ENCODE measurements at regions not wholly inside any gene's neighbourhood (a gene's known extent, or its start where the extent isn't known, plus 50 kb on each side); places are given as distances from the start of the nearest gene placed in this dataset.

- TF ChIP-seq GABPA (IDR thresholded peaks at IDR 0.05 in 1 of 2, conservative IDR thresholded peaks at IDR 0.05 in 1 of 2): no peak
- TF ChIP-seq ZBTB33 (IDR thresholded peaks at IDR 0.05): no peak
- no peak for TF ChIP-seq JUND (IDR thresholded peaks at IDR 0.05)
- Histone ChIP-seq H3K27ac (ENCODE audit: low read depth in 1 of 2, low read length in 2 of 2) (no peak overlapping the region), H3K9me3 (ENCODE audit: control insufficient read depth in 4 of 4, low read length in 3 of 4) (no peaks in the 10 kb centered on the region), H3K9ac (ENCODE audit: low read depth in 1 of 2, low read length in 2 of 2) (no peak overlapping the region), H3K4me3 (ENCODE audit: low read depth in 1 of 3, low read length in 3 of 3) (no peak overlapping the region), H3K4me1 (ENCODE audit: control insufficient read depth in 4 of 4, insufficient read depth in 4 of 4, low read length in 3 of 4) (no peaks in the 10 kb centered on the region), H3K27me3 (ENCODE audit: control insufficient read depth in 4 of 4, insufficient read depth in 4 of 4, low read length in 3 of 4) (no peaks in the 10 kb centered on the region), H3K36me3 (ENCODE audit: control insufficient read depth in 4 of 4, insufficient read depth in 3 of 4, low read depth in 1 of 4, low read length in 3 of 4) (no peaks in the 10 kb centered on the region)
- DNase-seq (ENCODE audit: low spot score): no peak
Observed at GRCh38 chr18:40489301-40489700, 1465.7 kb upstream of the PIK3C3 start.

GRCh38 chr18:40485318-40485717 lies 1469.7 kb upstream of the PIK3C3 start:
- H3K4me3 ChIP-seq (ENCODE audit: low read depth in 1 of 3, low read length in 3 of 3): no peak overlapping the region
- TF ChIP-seq EGR1 (IDR thresholded peaks at IDR 0.05; ENCODE audit: low read depth in 2 of 2) (no peak), FOXA1 (IDR thresholded peaks at IDR 0.05) (no peak), YY1 (IDR thresholded peaks at IDR 0.05) (no peak), RAD21 (IDR thresholded peaks at IDR 0.05) (no peak)
- H3K36me3 ChIP-seq (ENCODE audit: control insufficient read depth in 4 of 4, insufficient read depth in 3 of 4, low read depth in 1 of 4, low read length in 3 of 4): no peaks in the 10 kb centered on the region
- no peaks in the 10 kb centered on the region for H3K27me3 ChIP-seq (ENCODE audit: control insufficient read depth in 4 of 4, insufficient read depth in 4 of 4, low read length in 3 of 4)
- no peaks in the 10 kb centered on the region for H3K9me3 ChIP-seq (ENCODE audit: control insufficient read depth in 4 of 4, low read length in 3 of 4)
- H3K9ac ChIP-seq (ENCODE audit: low read depth in 1 of 2, low read length in 2 of 2): no peak overlapping the region
- H3K4me1 ChIP-seq (ENCODE audit: control insufficient read depth in 4 of 4, insufficient read depth in 4 of 4, low read length in 3 of 4): no peaks in the 10 kb centered on the region
- DNase-seq (ENCODE audit: low spot score): no peak
- H3K27ac ChIP-seq (ENCODE audit: low read depth in 1 of 2, low read length in 2 of 2): no peak overlapping the region

GRCh38 chr18:40473221-40474029 lies 1481.6 kb upstream of the PIK3C3 start:
- 85% methylated on average over 8 of the region's 8 CpGs for WGBS

GRCh38 chr18:40470723-40471122 lies 1484.3 kb upstream of the PIK3C3 start:
- no peak for TF ChIP-seq JUND (IDR thresholded peaks at IDR 0.05)
- no peak for TF ChIP-seq YY1 (IDR thresholded peaks at IDR 0.05)
- no peak for TF ChIP-seq ZBTB33 (IDR thresholded peaks at IDR 0.05)
- TF ChIP-seq FOXA2 (IDR thresholded peaks at IDR 0.05): no peak
- no peak for TF ChIP-seq RAD21 (IDR thresholded peaks at IDR 0.05)
- no peak for TF ChIP-seq FOXA1 (IDR thresholded peaks at IDR 0.05)
- no peak for TF ChIP-seq SP1 (IDR thresholded peaks at IDR 0.05)
- TF ChIP-seq EGR1 (IDR thresholded peaks at IDR 0.05; ENCODE audit: low read depth in 2 of 2): no peak
- Histone ChIP-seq H3K4me3 (ENCODE audit: low read depth in 1 of 3, low read length in 3 of 3) (no peak overlapping the region), H3K27ac (ENCODE audit: low read depth in 1 of 2, low read length in 2 of 2) (no peak overlapping the region), H3K9ac (ENCODE audit: low read depth in 1 of 2, low read length in 2 of 2) (no peak overlapping the region), H3K36me3 (ENCODE audit: control insufficient read depth in 4 of 4, insufficient read depth in 3 of 4, low read depth in 1 of 4, low read length in 3 of 4) (no peaks in the 10 kb centered on the region), H3K27me3 (ENCODE audit: control insufficient read depth in 4 of 4, insufficient read depth in 4 of 4, low read length in 3 of 4) (no peaks in the 10 kb centered on the region), H3K4me1 (ENCODE audit: control insufficient read depth in 4 of 4, insufficient read depth in 4 of 4, low read length in 3 of 4) (no peaks in the 10 kb centered on the region), H3K9me3 (ENCODE audit: control insufficient read depth in 4 of 4, low read length in 3 of 4) (no peaks in the 10 kb centered on the region)
- 76% methylated on average over 3 of the region's 3 CpGs for WGBS
- DNase-seq (ENCODE audit: low spot score): no peak

More at GRCh38 chr18:40473221-40474029, 1481.6 kb upstream of the PIK3C3 start:
- H3K27me3 ChIP-seq (ENCODE audit: control insufficient read depth in 4 of 4, insufficient read depth in 4 of 4, low read length in 3 of 4): no peaks in the 10 kb centered on the region
- no peaks in the 10 kb centered on the region for H3K36me3 ChIP-seq (ENCODE audit: control insufficient read depth in 4 of 4, insufficient read depth in 3 of 4, low read depth in 1 of 4, low read length in 3 of 4)
- no peak overlapping the region for H3K4me3 ChIP-seq (ENCODE audit: low read depth in 1 of 3, low read length in 3 of 3)
- no peaks in the 10 kb centered on the region for H3K4me1 ChIP-seq (ENCODE audit: control insufficient read depth in 4 of 4, insufficient read depth in 4 of 4, low read length in 3 of 4)
- H3K9me3 ChIP-seq (ENCODE audit: control insufficient read depth in 4 of 4, low read length in 3 of 4): no peaks in the 10 kb centered on the region
- no peak overlapping the region for H3K27ac ChIP-seq (ENCODE audit: low read depth in 1 of 2, low read length in 2 of 2)
- TF ChIP-seq SP1 (IDR thresholded peaks at IDR 0.05) (no peak), HNF4A (conservative IDR thresholded peaks at IDR 0.05) (no peak)
- DNase-seq (ENCODE audit: low spot score): no peak
- no peak overlapping the region for H3K9ac ChIP-seq (ENCODE audit: low read depth in 1 of 2, low read length in 2 of 2)

All from liver (tissue), 7 donors.